GM12878 (cell line): ENCODE measurements at regions not wholly inside any gene's neighbourhood (a gene's known extent, or its start where the extent isn't known, plus 50 kb on each side); places are given as distances from the start of the nearest gene placed in this dataset.

Experiments used
- CUX1 ChIP-seq: IDR thresholded peaks from 2 replicates; pipeline ENCODE4 v1.6.1; 2012; ENCODE audit warnings: improper control_type of control experiment, low read depth, low read length; ENCODE audit not compliant: insufficient replicate concordance
- EGR1 ChIP-seq, 2 experiments: IDR thresholded peaks; 1 replicate in 1 of 2; 2 replicates in 1 of 2; pipeline ENCODE4 v1.6.1; 2011 to 2012; ENCODE audit warnings: low read depth in 2 of 2, low read length in 2 of 2, borderline replicate concordance in 1 of 2, mild to moderate bottlenecking in 1 of 2, moderate library complexity in 1 of 2
- ELK1 ChIP-seq: IDR thresholded peaks from 2 replicates; pipeline ENCODE4 v1.6.1; 2012; ENCODE audit warnings: low read depth, low read length, improper control_type of control experiment
- IKZF2 ChIP-seq, 2 experiments: fragments of 450-650 bp; IDR thresholded peaks; 2 replicates each; pipeline ENCODE4 v1.6.1; 2017; ENCODE audit warnings: mild to moderate bottlenecking in 2 of 2, moderate library complexity in 2 of 2
- MEF2A ChIP-seq: IDR thresholded peaks from 2 replicates; pipeline ENCODE4 v1.6.1; 2011; ENCODE audit warnings: low read depth, mild to moderate bottlenecking, low read length, moderate library complexity; ENCODE audit not compliant: insufficient read depth
- NR2F1 ChIP-seq: fragments of 450-650 bp; conservative IDR thresholded peaks from 2 replicates; pipeline ENCODE4 v1.6.1; 2017; ENCODE audit warnings: mild to moderate bottlenecking
- YBX1 ChIP-seq: fragments of 450-650 bp; IDR thresholded peaks from 2 replicates; pipeline ENCODE4 v1.6.1; 2016; ENCODE audit warnings: antibody characterized with exemption
- ZNF687 ChIP-seq: fragments of 450-650 bp; IDR thresholded peaks from 2 replicates; pipeline ENCODE4 v1.6.1; 2017; ENCODE audit warnings: mild to moderate bottlenecking, moderate library complexity
- ZZZ3 ChIP-seq: IDR thresholded peaks from 2 replicates; pipeline ENCODE4 v1.6.1; 2011; ENCODE audit warnings: low read depth; ENCODE audit not compliant: control insufficient read depth, insufficient read length

DNA sequence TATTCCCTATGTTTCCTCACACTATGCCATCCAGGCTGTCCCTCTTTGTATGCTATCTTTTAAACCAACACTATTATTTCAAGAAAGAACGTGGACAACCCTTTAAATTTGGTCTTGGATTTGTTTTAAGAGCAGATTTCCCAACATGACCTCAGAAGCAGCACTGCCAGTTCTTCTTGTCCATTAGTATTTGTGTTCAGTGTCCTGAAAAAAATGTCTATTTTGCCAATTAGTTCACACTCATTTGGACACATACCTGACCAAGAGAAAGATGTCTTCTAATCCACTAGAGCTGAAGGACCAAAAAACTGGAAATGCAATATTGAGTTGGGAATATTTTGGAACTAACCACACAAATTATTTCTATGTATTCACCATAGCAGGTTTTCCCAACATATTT, 223.2 kb upstream of the CNKSR2 start (continued):
- no peak for TF ChIP-seq CUX1
- no peak for TF ChIP-seq IKZF2 (IDR thresholded peaks at IDR 0.05)
- TF ChIP-seq YBX1, result no peak
- no peak for TF ChIP-seq EGR1 (IDR thresholded peaks at IDR 0.05; ENCODE audit: borderline replicate concordance in 1 of 2, low read depth in 2 of 2, low read length in 2 of 2)
- TF ChIP-seq ELK1, result no peak
- TF ChIP-seq NR2F1, result no peak
- TF ChIP-seq ZNF687, result no peak
- no peak for TF ChIP-seq MEF2A
- TF ChIP-seq ZZZ3, result no peak
